ENCODE measurements at regions not wholly inside any gene's neighbourhood (a gene's known extent, or its start where the extent isn't known, plus 50 kb on each side); places are given as distances from the start of the nearest gene placed in this dataset.

GRCh38 chr6:137700161-137700560 lies 166.9 kb upstream of the TNFAIP3 start:
- Histone ChIP-seq H3K9ac (ENCODE audit: extremely low read depth, insufficient read length, low read length) (no peak overlapping the region), H3K79me2 (ENCODE audit: insufficient read depth, low read length) (no peaks in the 10 kb centered on the region), H2AK5ac (ENCODE audit: insufficient read length, low read length) (no peak overlapping the region), H4K8ac (replicated peaks; ENCODE audit: insufficient read length, low read depth, low read length) (no peak overlapping the region), H3K23me2 (ENCODE audit: insufficient read length, low read depth, low read length, poor library complexity, severe bottlenecking) (no peaks in the 10 kb centered on the region), H2BK120ac (ENCODE audit: low read depth, low read length, poor library complexity, severe bottlenecking) (no peak overlapping the region), H2BK12ac (ENCODE audit: insufficient read length, low read depth, low read length) (no peak overlapping the region), H4K5ac (ENCODE audit: insufficient read length, low read depth, low read length) (no peak overlapping the region), H4K91ac (ENCODE audit: insufficient read length, low read depth, low read length) (no peak overlapping the region), H3K79me1 (ENCODE audit: insufficient read depth, low read depth, low read length, poor library complexity, severe bottlenecking) (no peaks in the 10 kb centered on the region), H3K23ac (ENCODE audit: insufficient read length, low read depth, low read length) (no peak overlapping the region), H3K27ac (ENCODE audit: insufficient read length, low read depth, low read length) (no peak overlapping the region), H3K4me2 (ENCODE audit: insufficient read depth, insufficient read length, low read length) (no peak overlapping the region), H3K14ac (ENCODE audit: insufficient read depth, low read length) (no peak overlapping the region), H2AFZ (ENCODE audit: low read length) (no peak overlapping the region), H4K20me1 (ENCODE audit: control insufficient read depth, insufficient read depth, insufficient read length) (no peaks in the 10 kb centered on the region), H2BK20ac (ENCODE audit: low read depth, low read length, poor library complexity, severe bottlenecking) (no peak overlapping the region), H3K4me1 (ENCODE audit: insufficient read depth, low read length) (no peaks in the 10 kb centered on the region), H3K9me3 (ENCODE audit: control insufficient read depth, low read depth, low read length) (no peaks in the 10 kb centered on the region), H3K27me3 (ENCODE audit: insufficient read depth, low read length) (no peaks in the 10 kb centered on the region), H3K4ac (ENCODE audit: low read depth, low read length) (no peak overlapping the region), H2BK15ac (ENCODE audit: low read depth, low read length) (no peak overlapping the region), H3T11ph (ENCODE audit: low read length) (no peak overlapping the region), H3K56ac (ENCODE audit: insufficient read length, low read depth, low read length) (no peak overlapping the region), H3K18ac (ENCODE audit: insufficient read length, low read depth, low read length) (no peak overlapping the region), H2BK5ac (ENCODE audit: insufficient read length, low read length) (no peak overlapping the region)
- Mint-ChIP-seq H3K4me3 (no peak overlapping the region), H3K27me3 (ENCODE audit: low read depth) (no peaks in the 10 kb centered on the region), H3K36me3 (ENCODE audit: insufficient read depth in 1 of 3, low read depth in 3 of 3) (no peaks in the 10 kb centered on the region), H3K27ac (no peak overlapping the region), H3K9me3 (no peaks in the 10 kb centered on the region), H3K4me1 (peaks cover 10 to 16% of the 10 kb centered on the region in 2 experiments)
- TF ChIP-seq CTCF (conservative IDR thresholded peaks at IDR 0.05) = no peak
- no peak for DNase-seq
- WGBS (ENCODE audit: extremely low coverage, insufficient read length, low lambda C conversion rate) = no CpG with 5 or more reads among the region's 1 CpG

All from H9 (cell line).